Esophagus muscularis mucosa (tissue), 3 donors: ENCODE measurements at regions not wholly inside any gene's neighbourhood (a gene's known extent, or its start where the extent isn't known, plus 50 kb on each side); places are given as distances from the start of the nearest gene placed in this dataset.

Experiments used
- POLR2A ChIP-seq: fragments of 450-650 bp; IDR thresholded peaks from one replicate; pipeline ENCODE4 v1.6.1; 2017; ENCODE audit warnings: antibody characterized with exemption, moderate library complexity, mild to moderate bottlenecking, low read depth
- TF ChIP-seq, protein P1 (sequence below), 3 experiments: fragments of 200-600 bp in 2 of 3; fragments of 450-650 bp in 1 of 3; sonication (generic) in 2 of 3; IDR thresholded peaks; one replicate each; pipeline ENCODE4 v1.5.1; 2017 to 2019; ENCODE audit warnings: antibody characterized with exemption in 3 of 3, mild to moderate bottlenecking in 2 of 3, moderate library complexity in 1 of 3

DNA sequence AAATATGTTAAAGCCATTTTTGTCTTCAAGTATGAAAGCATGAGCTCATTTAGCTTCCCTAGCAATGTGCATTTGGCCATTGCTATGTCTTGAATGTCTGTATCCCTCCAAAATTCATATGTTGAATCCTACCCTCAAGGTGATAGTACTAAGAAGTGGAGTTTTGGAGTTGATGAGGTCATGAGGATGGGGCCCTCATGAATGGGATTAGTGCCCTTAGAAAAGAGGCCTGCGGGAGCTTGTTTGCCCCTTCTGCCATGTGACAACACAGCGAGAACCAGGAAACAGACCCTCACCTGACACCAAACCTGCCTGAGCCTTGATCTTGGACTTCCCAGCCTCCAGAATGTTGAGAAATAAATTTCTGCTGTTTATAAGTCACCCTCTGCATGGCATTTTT is 61.3 kb upstream of the UCN3 start:
- TF ChIP-seq, protein P1, sequence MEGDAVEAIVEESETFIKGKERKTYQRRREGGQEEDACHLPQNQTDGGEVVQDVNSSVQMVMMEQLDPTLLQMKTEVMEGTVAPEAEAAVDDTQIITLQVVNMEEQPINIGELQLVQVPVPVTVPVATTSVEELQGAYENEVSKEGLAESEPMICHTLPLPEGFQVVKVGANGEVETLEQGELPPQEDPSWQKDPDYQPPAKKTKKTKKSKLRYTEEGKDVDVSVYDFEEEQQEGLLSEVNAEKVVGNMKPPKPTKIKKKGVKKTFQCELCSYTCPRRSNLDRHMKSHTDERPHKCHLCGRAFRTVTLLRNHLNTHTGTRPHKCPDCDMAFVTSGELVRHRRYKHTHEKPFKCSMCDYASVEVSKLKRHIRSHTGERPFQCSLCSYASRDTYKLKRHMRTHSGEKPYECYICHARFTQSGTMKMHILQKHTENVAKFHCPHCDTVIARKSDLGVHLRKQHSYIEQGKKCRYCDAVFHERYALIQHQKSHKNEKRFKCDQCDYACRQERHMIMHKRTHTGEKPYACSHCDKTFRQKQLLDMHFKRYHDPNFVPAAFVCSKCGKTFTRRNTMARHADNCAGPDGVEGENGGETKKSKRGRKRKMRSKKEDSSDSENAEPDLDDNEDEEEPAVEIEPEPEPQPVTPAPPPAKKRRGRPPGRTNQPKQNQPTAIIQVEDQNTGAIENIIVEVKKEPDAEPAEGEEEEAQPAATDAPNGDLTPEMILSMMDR (IDR thresholded peaks at IDR 0.05): no peak
- no peak for TF ChIP-seq POLR2A
